RWPE2 (cell line): ENCODE measurements at regions not wholly inside any gene's neighbourhood (a gene's known extent, or its start where the extent isn't known, plus 50 kb on each side); places are given as distances from the start of the nearest gene placed in this dataset.

Source experiments
- ATAC-seq: fragments of 200-7000 bp; cut with Tn5 transposase; 3 replicates; pipeline ENCODE4 v1.9.1; 2021; ENCODE audit warnings: low read depth
- DNase-seq: peaks from one replicate; pipeline ENCODE4 v3.0.0-alpha.2; 2020; ENCODE audit warnings: low spot score
- H3K27ac ChIP-seq: fragments of 450-650 bp; 2 replicates; pipeline ENCODE4 v1.5.1; 2017; ENCODE audit warnings: mild to moderate bottlenecking; ENCODE audit not compliant: poor library complexity, severe bottlenecking
- H3K27me3 ChIP-seq: fragments of 250-450 bp; sonication (Bioruptor Pico); 2 replicates; pipeline ENCODE4 v1.5.1; 2021; ENCODE audit warnings: mild to moderate bottlenecking, moderate library complexity; ENCODE audit not compliant: insufficient read depth, poor library complexity, severe bottlenecking
- H3K36me3 ChIP-seq: fragments of 250-450 bp; sonication (Bioruptor Pico); 2 replicates; pipeline ENCODE4 v1.5.1; 2020; ENCODE audit warnings: low read depth, mild to moderate bottlenecking, moderate library complexity
- H3K4me1 ChIP-seq: fragments of 250-450 bp; sonication (Bioruptor Pico); 2 replicates; pipeline ENCODE4 v1.5.1; 2021; ENCODE audit warnings: mild to moderate bottlenecking, moderate library complexity; ENCODE audit not compliant: insufficient read depth, poor library complexity, severe bottlenecking
- H3K4me3 ChIP-seq: fragments of 250-450 bp; sonication (Bioruptor Pico); 2 replicates; pipeline ENCODE4 v1.5.1; 2021; ENCODE audit warnings: mild to moderate bottlenecking, moderate library complexity; ENCODE audit not compliant: severe bottlenecking
- H3K9me3 ChIP-seq: fragments of 250-450 bp; sonication (Bioruptor Pico); 2 replicates; pipeline ENCODE4 v1.5.1; 2021; ENCODE audit warnings: mild to moderate bottlenecking, moderate library complexity; ENCODE audit not compliant: severe bottlenecking
- TF ChIP-seq, protein P1 (sequence below): fragments of 450-650 bp; IDR thresholded peaks from one replicate; pipeline ENCODE4 v1.5.1; 2017; ENCODE audit warnings: mild to moderate bottlenecking, moderate library complexity; ENCODE audit not compliant: poor library complexity, severe bottlenecking

GRCh38 chr10:132487241-132488135, 50.1 kb upstream of the INPP5A start:
- H3K4me1 ChIP-seq: peaks cover 3% of the 10 kb centered on the region
- H3K27ac ChIP-seq: no peak overlapping the region
- TF ChIP-seq, protein P1, sequence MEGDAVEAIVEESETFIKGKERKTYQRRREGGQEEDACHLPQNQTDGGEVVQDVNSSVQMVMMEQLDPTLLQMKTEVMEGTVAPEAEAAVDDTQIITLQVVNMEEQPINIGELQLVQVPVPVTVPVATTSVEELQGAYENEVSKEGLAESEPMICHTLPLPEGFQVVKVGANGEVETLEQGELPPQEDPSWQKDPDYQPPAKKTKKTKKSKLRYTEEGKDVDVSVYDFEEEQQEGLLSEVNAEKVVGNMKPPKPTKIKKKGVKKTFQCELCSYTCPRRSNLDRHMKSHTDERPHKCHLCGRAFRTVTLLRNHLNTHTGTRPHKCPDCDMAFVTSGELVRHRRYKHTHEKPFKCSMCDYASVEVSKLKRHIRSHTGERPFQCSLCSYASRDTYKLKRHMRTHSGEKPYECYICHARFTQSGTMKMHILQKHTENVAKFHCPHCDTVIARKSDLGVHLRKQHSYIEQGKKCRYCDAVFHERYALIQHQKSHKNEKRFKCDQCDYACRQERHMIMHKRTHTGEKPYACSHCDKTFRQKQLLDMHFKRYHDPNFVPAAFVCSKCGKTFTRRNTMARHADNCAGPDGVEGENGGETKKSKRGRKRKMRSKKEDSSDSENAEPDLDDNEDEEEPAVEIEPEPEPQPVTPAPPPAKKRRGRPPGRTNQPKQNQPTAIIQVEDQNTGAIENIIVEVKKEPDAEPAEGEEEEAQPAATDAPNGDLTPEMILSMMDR: no peak
- no peak overlapping the region for H3K4me3 ChIP-seq
- no peaks in the 10 kb centered on the region for H3K27me3 ChIP-seq
- H3K36me3 ChIP-seq: no peaks in the 10 kb centered on the region
- H3K9me3 ChIP-seq: no peaks in the 10 kb centered on the region
- ATAC-seq (no peak), DNase-seq (peak; percentile 56)
